GM18868 (cell line): ENCODE measurements at regions not wholly inside any gene's neighbourhood (a gene's known extent, or its start where the extent isn't known, plus 50 kb on each side); places are given as distances from the start of the nearest gene placed in this dataset.

Source experiments
- ATAC-seq: cut with Tn5 transposase; IDR thresholded peaks from one replicate; pipeline ENCODE4 v1.9.1; 2021; ENCODE audit warnings: mild to moderate bottlenecking, moderate library complexity; ENCODE audit not compliant: unreplicated experiment

GRCh38 chr12:127642208-127642607, 624.8 kb upstream of the TMEM132C start:
- no peak for ATAC-seq

- ATAC-seq = no peak
These were observed 618.6 kb upstream of the TMEM132C start for GRCh38 chr12:127648321-127648720.

GRCh38 chr12:127649961-127650360, 617.0 kb upstream of the TMEM132C start:
- no peak for ATAC-seq

GRCh38 chr12:127650626-127651025, 616.3 kb upstream of the TMEM132C start:
- no peak for ATAC-seq

- ATAC-seq = no peak
These were observed 614.7 kb upstream of the TMEM132C start for GRCh38 chr12:127652281-127652680.

- no peak for ATAC-seq
These were observed 612.5 kb upstream of the TMEM132C start for GRCh38 chr12:127654383-127654985.

- ATAC-seq = no peak
These were observed 611.3 kb upstream of the TMEM132C start for GRCh38 chr12:127655691-127656090.

- ATAC-seq = no peak
These were observed 610.7 kb upstream of the TMEM132C start for GRCh38 chr12:127656266-127656665.

GRCh38 chr12:127657036-127657435, 609.9 kb upstream of the TMEM132C start:
- no peak for ATAC-seq

GRCh38 chr12:127660961-127661360, 606.0 kb upstream of the TMEM132C start:
- ATAC-seq = no peak

GRCh38 chr12:127663716-127664115, 603.3 kb upstream of the TMEM132C start:
- no peak for ATAC-seq

GRCh38 chr12:127664901-127665300, 602.1 kb upstream of the TMEM132C start:
- no peak for ATAC-seq

- ATAC-seq = no peak
These were observed 599.8 kb upstream of the TMEM132C start for GRCh38 chr12:127667131-127667685.

GRCh38 chr12:127670294-127670693, 596.7 kb upstream of the TMEM132C start:
- ATAC-seq = no peak

GRCh38 chr12:127670796-127671195, 596.2 kb upstream of the TMEM132C start:
- no peak for ATAC-seq

GRCh38 chr12:127675936-127676335, 591.0 kb upstream of the TMEM132C start:
- no peak for ATAC-seq

- peak; percentile 86 for ATAC-seq
These were observed 589.3 kb upstream of the TMEM132C start for GRCh38 chr12:127677537-127678131.

- no peak for ATAC-seq
These were observed 588.0 kb upstream of the TMEM132C start for GRCh38 chr12:127678945-127679344.

- ATAC-seq = no peak
These were observed 586.5 kb upstream of the TMEM132C start for GRCh38 chr12:127680516-127680915.

GRCh38 chr12:127681151-127681754, 585.7 kb upstream of the TMEM132C start:
- ATAC-seq = no peak

GRCh38 chr12:127685491-127685890, 581.5 kb upstream of the TMEM132C start:
- ATAC-seq = no peak

- ATAC-seq = no peak
These were observed 581.0 kb upstream of the TMEM132C start for GRCh38 chr12:127685931-127686330.
